Activated CD4-positive, alpha-beta T cell treated with anti-CD3 and anti-CD28 coated beads for 1 hour (primary cell): ENCODE measurements at regions not wholly inside any gene's neighbourhood (a gene's known extent, or its start where the extent isn't known, plus 50 kb on each side); places are given as distances from the start of the nearest gene placed in this dataset.

ENCODE experiments used
- DNase-seq: peaks from one replicate; pipeline ENCODE4 v3.0.0-alpha.2; 2020

DNA sequence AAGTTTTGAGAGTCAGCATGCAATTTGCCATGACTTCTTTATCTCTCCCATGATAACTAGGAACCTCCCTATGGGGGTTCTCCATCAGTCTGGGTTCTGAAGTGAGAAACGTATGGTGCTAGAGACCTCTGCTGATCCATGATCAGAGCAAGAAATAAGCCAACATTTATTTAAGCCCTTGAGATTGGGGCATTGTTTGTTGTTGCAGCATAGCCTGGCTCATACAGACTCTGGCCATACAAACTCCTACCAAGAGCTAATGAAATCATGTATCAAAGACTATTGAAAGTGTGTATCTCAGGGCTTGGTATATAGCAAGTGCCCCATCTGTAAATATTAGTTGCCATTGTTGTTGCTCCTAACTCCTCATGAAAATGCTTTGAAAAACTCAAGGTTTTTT, 233.9 kb downstream of the MAF start:
- no peak for DNase-seq

DNA sequence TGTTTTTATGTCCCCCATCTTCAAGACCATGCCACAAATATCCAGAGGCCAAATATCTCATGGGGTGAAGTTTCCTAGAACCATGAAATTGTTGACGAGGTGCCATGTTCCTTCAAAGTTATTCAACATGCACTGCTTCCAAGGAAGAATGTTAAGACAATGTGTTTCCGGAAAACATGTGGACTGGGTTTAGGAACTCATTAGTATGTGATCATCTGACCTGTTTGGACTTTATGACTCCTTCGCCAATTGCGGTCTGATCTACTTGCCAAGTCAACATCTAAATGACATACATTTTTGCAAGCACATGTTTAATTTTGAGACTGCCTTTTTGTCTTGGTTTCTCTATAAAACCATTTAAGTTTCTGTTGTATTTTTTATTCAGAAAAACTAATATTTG, 234.8 kb downstream of the MAF start:
- no peak for DNase-seq

DNA sequence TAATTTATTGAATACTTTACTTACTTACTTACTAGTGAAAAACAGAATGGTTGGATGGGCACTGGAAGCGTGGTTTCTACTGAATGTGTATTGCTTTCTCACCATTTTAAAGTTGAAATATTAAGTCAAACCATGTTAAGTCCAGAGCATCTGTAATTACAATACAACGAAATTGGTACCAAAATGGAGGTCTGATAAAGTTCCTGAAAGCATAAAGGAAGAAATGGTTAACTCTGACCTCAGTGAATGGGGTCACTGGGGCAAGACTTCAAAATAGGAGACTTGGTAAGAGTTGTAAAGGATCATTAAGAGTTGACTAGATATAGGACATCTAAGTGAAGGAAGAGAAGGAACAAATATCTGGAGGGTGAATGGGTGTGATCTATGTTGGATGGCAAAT, 237.1 kb downstream of the MAF start:
- no peak for DNase-seq

DNA sequence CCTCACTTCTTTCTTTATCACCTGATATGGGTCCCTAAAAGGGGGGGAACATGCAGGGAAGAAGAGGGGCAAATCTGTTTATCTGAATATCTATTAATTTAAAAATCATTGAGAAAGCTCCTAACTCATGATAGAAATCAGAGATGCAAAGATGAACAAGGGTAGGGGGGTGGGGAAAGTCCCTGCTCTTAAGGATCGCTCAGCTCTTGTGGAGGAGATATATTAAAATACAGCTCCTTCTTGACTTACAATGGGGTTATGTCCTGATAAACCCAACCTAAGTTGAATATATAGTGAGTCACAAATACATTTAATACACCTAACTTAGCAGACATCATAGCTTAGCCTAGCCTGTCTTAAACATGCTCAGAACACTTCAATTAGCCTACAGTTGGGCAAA, 237.5 kb downstream of the MAF start:
- DNase-seq: no peak

DNA sequence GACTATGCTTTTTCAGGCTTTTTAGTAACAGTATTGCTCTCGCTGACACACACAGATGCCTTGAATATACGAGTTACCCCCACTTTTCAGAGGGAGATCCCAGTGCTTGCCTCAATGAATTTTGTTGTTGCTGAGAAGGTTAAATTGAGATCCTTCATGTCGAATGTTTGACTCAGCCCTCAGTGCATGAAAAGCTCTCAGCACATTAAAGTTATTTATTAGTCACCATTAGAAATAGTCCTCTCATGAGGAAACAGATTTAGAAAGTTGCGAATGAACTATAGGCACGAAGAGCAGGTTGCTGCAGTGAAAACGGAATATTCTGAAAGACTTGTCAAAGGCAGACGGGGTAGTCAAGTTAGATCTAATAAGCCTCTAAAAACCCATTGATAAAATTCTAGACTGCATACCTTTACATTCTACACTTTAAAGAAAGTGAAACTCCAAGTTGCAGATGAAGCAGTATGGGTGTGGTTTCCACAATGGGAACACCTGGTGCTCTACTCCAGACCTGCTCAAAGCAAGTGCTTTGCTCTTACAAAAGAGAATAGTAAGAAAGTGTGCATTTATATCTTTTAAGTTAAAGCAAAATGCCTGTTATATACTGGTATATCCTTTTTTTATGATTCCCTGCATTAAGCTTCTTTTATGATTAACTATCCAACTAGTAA, 238.1 kb downstream of the MAF start:
- no peak for DNase-seq

DNA sequence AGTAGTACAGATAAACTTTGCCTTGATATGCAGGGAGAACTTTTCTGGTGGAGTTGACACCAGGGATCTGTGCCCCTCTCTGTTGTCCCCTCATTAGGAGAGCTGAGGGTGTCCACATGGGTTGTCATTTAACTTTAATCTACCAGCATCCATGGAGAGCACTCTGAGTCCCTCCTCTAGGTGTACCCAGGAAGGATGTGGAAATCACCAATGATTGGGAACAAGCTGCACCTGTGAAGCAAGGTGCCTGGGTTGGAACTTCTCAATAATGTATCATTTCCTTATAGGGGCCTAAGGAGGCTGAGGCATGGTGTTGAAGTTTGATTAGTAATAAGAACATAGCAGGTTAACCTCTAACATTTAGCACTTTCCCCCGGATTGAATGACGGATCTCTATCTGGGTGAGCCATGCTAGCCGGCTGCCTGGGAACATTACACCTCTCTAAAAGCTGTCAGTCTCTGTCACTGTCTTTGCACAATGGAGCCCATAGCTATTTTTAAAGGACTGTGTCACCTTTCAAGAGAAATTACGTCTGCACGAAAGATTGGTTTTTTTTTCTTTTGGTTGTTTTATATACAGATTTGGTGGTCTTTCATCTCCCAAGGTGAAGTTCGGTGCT, 239.3 kb downstream of the MAF start:
- DNase-seq: no peak

DNA sequence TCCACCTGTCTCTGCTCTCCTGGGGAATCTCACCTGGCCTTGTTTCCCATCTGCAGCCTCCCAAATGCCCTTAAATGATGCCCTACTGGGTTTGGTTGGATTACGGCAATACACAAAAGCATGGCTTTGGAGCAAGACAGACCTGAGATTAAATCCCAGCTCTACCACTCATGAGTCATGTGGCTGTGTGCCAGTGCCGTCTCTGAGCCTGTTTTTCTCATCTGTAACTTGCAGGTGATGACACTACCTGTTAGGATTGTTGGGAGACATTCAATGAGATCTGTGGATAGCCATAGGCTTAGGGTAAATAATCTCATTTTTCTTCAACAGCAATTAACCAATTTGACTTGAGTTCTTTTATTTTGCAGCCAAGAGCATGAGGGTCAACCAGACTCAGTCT, 240.3 kb downstream of the MAF start:
- DNase-seq: no peak

DNA sequence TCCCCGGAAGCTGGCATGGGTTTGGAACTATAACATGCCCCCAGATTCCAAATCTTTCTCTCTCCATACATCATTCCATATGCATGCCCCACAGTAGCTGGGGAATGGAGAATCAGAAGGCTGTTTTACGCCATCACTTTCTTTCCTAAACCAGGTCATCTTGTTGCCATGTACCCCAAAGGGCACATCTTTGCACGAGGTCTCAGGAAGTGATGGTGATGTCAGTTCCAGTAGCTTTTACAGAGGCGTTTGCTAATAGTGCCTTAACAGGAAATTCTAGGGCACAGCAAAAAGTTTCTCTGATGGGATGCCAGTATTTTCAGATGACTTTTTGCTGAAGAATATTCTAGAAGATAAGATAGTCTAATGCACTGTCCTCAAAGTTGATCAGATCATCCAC, 241.5 kb downstream of the MAF start:
- no peak for DNase-seq

DNA sequence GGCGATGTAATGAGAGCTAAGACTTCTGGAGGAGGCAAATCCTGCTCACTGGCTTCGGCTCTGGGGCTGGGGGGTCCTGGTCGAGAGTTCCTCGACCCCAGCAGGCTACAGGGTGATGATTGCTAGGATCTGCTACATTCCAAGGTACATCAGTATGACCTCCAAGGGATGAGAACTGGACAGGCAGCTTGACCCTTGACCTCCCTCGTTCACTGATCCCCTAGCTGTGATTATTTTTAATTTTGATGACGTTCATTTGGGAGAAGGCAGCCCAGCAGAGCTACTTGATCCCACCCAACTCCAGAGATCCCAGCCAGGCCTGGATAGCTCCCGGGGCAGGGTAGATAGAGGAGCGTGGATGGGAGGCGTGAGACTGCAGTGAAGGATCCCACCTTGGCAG, 242.3 kb downstream of the MAF start:
- no peak for DNase-seq

DNA sequence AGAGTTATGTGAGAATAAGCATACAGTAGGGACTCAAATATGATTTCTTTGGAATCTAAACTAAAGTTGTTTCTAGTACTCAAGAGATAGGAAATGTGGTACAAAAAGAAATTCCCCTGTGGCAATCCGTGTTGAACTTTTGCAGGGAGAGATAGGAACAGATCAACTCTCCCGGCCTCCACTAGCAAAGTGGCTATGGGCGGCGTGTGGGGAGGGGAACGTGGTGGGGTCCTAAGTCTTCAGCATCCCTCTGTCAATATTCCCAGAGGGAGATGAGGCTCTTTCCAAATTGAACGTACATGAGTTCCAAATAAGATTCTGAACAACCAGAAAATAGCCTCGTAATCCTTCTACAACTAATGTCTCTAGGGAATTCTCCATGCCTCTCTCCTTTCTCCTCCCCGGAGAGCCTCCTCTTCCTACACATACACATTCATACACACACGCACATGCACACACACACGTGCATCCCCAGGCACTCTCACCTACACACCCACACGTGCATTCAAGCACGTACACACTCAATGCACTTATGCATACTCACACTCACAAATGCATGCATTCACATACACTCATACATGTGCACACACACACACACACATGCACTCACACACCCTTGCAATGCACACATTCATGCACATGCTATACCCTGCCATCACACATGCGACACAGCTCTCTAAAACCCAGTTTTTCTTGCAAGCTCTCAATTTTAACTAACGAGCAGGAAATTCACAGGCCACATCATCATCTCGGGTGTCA, 244.8 kb downstream of the MAF start:
- DNase-seq: no peak

DNA sequence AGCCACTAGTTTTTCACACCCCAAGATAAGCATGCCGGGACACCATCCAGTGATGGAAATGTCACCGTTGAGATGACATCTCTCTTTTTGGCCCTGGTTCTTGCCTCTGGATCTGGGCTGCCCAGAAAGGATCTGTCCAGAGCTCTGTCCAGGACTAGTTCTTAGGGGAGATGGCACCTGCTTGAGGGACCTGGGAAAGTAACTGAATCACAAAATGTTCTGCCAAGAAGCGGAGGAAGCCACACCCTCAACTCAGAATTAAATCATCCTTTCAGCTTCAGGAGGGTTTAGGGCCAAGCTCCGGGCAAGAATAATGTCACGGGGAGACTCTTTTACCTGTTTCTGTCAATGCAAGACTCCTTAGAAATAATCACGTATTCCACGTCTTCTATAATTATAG, 248.6 kb downstream of the MAF start:
- DNase-seq: no peak

DNA sequence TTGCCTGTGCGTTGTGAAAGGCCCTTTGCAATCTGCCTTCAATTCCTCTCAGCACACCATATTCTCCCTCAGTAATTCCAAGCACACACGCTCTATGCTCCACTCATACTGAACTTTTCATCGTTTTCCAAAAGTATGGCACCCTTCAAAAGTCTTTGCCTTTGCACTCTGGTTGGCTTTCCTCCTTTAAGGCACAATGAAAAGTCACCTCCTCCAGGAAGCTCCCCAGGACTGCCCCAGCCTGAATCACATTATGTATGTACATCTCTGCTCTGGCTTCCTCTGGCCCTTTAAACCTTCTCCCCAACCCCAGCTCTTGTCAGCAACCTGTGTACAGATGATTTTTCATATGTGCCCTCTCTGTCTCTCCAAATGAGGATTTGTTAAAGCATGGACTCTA, 250.7 kb downstream of the MAF start:
- no peak for DNase-seq

DNA sequence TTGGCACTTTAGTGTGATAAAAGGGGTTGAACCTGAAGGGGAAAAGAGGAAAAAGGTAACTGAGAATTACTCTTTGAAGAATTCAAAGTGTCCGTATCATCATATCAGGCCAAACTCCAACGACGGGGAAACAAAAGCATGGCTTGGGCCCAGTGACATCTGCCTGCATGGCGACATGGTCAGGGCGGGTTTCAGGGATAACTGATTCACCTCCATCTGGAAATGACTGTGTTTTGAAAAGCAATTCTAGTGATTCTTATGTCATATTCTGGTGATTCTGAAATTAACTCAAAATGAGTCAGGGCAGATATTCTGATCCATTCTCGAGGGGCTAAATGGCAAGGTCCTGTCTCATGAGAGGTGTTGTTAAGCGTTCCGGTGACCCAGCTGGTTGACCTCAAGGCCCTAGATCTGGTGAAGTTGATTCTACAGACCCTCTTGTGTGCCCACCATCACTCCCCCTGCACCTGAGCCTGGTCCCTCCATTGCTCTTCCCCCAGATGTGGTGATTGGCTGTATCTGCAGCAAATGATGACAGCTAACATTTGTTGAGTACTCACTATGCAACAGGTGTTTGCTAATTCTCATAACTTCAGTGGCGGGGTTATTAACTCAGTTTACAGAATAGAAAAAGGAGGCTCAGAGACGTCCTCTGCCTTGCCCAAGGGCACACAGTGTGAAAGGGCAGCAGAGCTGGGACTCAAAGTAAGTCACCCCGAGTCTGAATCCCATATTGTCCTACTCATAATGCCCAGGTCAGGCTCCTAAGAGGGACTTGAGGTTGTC, 251.8 kb downstream of the MAF start:
- no peak for DNase-seq

DNA sequence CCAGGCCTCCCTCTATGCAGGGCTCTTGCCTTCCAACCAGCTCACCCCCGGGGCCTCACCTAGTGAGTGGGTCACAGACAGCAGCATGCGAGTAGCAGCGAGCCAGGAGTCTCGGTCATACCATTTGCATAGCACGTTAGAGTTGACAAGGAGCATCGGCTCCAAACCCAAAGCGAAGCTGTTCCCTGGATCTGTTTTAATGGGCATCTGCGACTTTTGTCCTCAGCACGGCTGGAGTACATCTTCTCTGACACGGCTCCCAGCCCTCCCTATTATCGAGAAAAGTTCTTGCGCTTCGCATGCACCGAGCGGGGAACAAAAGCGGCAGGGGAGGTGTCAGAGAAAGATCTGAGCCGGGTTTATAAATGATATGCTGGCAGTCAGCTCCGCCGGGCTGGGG, 253.3 kb downstream of the MAF start:
- DNase-seq: no peak

DNA sequence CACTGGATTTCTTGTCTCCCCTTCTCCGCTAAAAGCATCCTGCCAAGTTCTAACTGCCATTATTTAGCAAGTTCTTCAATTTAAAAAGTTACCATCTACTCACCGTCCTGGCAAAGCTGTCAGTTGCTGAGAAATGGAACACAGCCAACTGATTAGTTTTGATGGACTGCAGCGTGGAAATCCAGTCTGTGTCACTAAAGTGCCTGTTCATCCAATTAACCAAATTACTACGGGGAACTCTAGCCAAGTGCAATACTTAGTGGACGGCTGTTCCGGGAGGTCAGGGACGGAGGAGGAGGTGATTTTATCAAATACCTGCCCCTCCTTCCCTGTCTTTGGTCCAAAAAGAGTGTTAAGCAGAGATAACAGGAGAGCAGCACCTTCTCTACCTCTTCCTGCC, 260.7 kb downstream of the MAF start:
- DNase-seq: no peak

DNA sequence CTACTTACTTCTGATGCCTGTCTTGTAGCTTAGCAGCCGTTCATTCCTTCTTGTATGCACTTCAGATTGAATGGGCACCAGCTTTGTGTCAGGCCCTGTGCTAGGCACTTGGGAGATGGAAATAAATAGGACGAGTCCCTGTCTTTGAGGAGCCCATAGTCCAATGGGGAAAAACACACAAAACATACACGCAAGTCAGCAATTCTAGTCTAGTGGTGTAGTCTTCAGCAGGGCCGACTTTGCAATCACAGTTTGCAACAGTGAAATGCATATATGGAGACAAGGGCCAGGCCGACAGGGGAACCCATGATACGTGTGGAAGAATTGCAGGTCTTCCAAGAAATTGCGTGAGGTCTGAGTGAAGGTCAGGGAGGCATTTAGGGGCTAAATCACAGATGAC, 262.6 kb downstream of the MAF start:
- DNase-seq: no peak

DNA sequence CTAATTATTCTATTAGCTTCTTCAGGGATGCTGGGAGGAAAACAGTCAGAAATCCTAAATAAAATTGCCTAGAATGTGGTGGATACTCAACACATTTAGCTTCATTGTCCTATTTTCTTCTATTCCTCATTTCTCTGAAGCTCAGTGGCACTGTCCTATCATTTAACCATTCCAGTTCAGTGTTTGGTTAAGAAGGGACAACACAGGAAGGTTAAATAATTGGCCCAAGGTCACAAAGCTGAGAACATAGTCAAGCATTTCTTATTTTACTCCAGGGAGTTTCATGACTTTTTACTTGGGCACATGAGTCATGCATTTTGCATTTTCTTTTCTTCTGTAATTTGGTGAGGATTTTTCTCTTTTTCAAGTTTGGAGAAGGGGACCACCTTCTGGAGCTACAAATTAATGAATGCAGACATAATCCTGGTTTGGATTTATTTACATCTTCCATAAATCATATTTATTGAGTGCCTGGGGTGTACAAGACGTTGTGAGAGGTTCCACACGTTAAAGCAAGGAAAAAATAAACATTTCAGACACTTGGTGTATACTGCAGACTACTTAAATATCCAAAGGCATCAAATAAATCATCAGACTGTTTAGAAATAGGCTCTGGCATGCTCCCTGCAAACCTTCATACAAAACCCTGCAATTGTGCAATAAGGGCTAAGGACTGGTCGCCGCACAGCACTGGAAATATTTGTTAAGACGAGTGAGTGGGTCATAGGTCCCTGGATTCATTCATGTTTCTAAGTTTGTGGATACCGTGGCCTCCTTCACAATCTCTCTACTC, 263.9 kb downstream of the MAF start:
- DNase-seq: no peak

DNA sequence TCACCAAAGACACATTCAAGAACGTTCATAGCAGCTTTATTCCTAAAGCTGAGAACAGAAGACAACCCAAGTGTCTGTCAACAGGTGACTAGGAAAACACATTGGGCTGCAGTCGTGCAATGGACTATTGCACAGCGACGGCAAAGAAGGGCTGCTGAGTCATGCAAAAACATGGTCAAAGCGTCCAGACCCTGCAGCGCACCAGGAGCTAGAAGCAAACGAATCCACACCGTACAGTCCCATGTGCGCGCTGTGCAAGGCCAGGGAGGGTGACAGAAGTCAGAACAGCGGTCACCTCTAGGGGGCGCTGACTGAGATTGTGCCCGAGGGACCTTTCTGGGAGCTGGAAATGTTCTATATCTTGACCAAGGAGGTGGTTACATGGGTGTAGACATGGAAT, 266.4 kb downstream of the MAF start:
- no peak for DNase-seq

DNA sequence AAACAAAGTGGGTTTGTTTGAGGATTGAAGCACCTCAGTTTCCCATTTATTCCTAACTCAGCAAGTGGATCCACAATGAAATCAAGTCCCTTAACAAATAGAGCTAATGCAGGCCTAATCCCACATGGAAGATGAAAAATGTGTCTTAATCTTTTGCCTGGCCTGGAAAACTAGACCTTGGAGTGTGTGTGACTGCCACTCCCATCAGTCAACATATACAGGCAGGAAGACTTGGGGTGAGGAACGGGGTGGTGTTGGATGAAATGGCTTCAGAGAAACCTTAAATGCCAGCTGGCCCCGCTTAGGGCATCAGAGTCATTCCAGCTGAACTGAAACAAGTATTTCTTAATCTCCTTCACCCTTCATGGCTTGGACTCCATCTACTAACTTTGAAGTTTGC, 269.5 kb downstream of the MAF start:
- no peak for DNase-seq

DNA sequence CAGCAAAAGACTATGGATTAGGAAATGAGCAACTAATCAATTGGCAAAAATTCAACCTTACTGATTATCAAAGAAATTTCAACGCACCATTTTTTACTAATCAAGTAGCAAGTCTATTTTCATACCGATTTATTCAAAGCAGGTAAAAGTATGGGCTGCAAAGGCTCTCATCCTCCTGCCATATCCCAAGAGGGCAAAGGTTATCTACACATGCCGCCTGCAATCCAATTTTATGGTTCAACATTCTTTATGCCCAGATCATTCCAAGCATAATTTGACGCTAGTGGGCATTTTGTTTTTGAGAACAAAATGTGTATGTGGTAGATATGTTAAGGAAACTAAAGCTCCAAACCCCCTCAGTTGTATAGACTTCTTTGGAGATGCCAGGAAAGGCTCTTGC, 270.6 kb downstream of the MAF start:
- DNase-seq: no peak

DNA sequence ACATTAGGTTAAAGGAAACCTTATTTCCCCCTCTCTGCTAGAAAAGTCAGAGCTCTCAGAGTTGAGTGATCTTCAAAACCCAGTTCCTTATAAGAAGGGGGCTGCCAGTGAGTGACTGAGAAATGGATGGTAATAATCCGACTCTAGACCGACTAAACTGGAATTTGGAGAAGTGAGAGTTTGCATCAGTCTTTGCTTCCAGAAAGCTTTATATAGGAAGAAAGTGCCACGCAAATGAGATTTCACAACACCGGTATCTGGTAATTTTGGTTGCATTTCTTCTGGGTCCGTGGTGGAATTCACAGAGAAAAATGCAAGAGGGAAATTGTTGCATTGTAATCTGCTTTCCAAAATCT, 271.4 kb downstream of the MAF start:
- DNase-seq: no peak

DNA sequence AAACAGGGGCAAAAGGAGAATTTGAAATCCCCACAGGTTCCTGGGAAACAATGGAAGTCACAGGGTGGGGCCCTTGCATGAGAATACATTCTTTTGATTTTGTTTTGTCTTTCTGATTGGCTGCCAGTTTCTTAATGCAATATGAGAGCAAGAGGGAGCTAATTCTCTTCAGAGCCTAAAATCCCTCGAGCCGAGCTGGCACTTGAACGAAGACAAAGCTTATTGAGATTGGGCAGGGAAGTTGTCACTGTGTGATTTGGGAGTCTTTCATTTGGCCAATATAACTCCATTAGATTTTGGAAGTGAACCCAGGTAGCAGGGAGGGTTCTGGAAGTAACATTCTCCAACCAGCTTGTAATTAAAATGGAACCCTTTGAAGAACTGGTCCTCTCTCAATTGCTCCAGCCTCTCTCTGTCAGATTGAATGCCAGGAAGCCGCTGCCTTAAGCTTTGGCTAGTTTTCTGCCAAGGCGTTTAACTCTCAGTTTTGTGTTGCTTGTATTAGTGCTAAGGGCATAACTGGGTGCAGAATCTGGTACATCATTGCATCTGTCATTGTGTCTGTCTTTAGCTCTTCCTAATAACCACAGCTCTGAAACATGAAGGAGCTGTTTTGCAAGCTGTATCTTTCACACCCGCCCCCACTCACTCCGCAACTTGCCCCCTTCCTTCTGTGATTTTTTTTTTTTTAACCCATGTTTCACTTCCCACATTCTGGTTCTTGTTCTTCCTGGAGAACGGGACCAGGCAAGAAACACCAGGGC, 272.0 kb downstream of the MAF start:
- no peak for DNase-seq
